ENCODE measurements at regions not wholly inside any gene's neighbourhood (a gene's known extent, or its start where the extent isn't known, plus 50 kb on each side); places are given as distances from the start of the nearest gene placed in this dataset.
A peak's percentile ranks its signal among the peaks of the same experiment; 100 is the strongest.

DNA sequence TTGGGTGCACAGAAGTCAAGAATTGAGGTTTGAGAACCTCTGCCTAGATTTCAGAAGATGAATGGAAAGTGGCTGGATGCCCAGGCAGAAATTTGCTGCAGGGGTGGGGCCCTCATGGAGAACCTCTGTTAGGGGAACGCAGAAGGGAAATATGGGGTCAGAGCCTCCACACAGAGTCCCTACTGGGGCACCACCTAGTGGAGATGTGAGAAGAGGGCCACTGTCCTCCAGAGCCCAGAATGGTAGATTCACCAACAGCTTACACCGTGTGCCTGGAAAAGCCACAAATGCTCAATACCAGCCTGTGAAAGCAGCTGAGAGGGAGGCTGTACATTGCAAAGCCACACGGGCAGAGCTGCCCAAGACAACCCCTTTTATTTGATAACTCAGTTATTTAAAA is 383.5 kb downstream of the TLE4 start:
- Histone ChIP-seq H3K4me1 (ENCODE audit: control insufficient read depth, extremely low read depth, insufficient read depth, low read length) (no peaks in the 10 kb centered on the region), H2AFZ (ENCODE audit: control insufficient read depth, low read length) (no peak overlapping the region), H3K4me2 (ENCODE audit: control insufficient read depth, extremely low read depth, insufficient read depth, low read depth, low read length) (no peak overlapping the region), H3K9ac (ENCODE audit: control insufficient read depth, extremely low read depth, insufficient read depth, low read length) (no peak overlapping the region), H3K4me3 (ENCODE audit: control insufficient read depth in 2 of 3, extremely low read depth in 1 of 3, insufficient read depth in 2 of 3, low read depth in 1 of 3, low read length in 3 of 3) (no peak overlapping the region), H3K9me1 (ENCODE audit: control insufficient read depth, extremely low read depth, insufficient read depth, low read length) (no peaks in the 10 kb centered on the region), H3K36me3 (ENCODE audit: control insufficient read depth in 2 of 2, extremely low read depth in 1 of 2, insufficient read depth in 2 of 2, low read length in 2 of 2) (no peaks in the 10 kb centered on the region), H3K27me3 (ENCODE audit: control insufficient read depth, extremely low read depth, insufficient read depth, low read length) (no peaks in the 10 kb centered on the region), H3K27ac (ENCODE audit: control insufficient read depth, insufficient read depth, low read length) (no peak overlapping the region), H3K9me3 (ENCODE audit: control insufficient read depth, low read depth, low read length) (no peaks in the 10 kb centered on the region), H4K20me1 (ENCODE audit: control insufficient read depth, extremely low read depth, insufficient read depth, low read length) (no peaks in the 10 kb centered on the region), H3K79me2 (ENCODE audit: control insufficient read depth, insufficient read depth, low read length) (no peaks in the 10 kb centered on the region)
- FAIRE-seq: no peak
- TF ChIP-seq EZH2 (IDR thresholded peaks at IDR 0.05; ENCODE audit: low read length): no peak
- TF ChIP-seq, protein P1, sequence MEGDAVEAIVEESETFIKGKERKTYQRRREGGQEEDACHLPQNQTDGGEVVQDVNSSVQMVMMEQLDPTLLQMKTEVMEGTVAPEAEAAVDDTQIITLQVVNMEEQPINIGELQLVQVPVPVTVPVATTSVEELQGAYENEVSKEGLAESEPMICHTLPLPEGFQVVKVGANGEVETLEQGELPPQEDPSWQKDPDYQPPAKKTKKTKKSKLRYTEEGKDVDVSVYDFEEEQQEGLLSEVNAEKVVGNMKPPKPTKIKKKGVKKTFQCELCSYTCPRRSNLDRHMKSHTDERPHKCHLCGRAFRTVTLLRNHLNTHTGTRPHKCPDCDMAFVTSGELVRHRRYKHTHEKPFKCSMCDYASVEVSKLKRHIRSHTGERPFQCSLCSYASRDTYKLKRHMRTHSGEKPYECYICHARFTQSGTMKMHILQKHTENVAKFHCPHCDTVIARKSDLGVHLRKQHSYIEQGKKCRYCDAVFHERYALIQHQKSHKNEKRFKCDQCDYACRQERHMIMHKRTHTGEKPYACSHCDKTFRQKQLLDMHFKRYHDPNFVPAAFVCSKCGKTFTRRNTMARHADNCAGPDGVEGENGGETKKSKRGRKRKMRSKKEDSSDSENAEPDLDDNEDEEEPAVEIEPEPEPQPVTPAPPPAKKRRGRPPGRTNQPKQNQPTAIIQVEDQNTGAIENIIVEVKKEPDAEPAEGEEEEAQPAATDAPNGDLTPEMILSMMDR (optimal IDR thresholded peaks at IDR 0.05 in 1 of 3, IDR thresholded peaks at IDR 0.05 in 1 of 3, conservative IDR thresholded peaks at IDR 0.05 in 1 of 3; ENCODE audit: extremely low read depth in 1 of 3, insufficient read depth in 2 of 3, low read length in 3 of 3): peak in 2 of 3 experiments; percentile 20 to 26
- dilution Hi-C loops (cut with MboI; ENCODE audit: extremely low pct_ligation_motif_present, low sequenced_read_pairs): no loop called here
- DNase-seq (ENCODE audit: low read depth, low spot score): no peak

DNA sequence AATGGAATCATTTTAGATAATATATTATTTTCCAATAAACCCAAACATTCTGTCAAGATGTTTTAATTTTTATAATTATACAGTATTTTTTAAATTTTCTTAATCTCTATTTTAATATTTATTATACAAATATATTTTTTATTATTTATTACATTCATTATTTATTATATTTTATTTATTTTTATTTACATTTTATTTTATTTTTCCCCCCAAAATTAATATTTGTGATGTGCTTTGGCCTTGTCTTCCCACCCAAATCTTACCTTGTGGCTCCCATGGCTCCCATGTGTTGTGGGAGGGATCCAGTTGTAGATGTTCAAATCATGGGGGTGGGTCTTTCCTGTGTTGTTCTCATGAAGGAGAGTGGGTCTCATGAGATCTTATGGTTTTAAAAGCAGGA is 382.1 kb downstream of the TLE4 start:
- H3K36me3 ChIP-seq (ENCODE audit: control insufficient read depth in 2 of 2, extremely low read depth in 1 of 2, insufficient read depth in 2 of 2, low read length in 2 of 2): no peaks in the 10 kb centered on the region
- no peak overlapping the region for H2AFZ ChIP-seq (ENCODE audit: control insufficient read depth, low read length)
- no peak overlapping the region for H3K27ac ChIP-seq (ENCODE audit: control insufficient read depth, insufficient read depth, low read length)
- TF ChIP-seq EZH2 (IDR thresholded peaks at IDR 0.05; ENCODE audit: low read length): no peak
- TF ChIP-seq, protein P1 (optimal IDR thresholded peaks at IDR 0.05 in 1 of 3, IDR thresholded peaks at IDR 0.05 in 1 of 3, conservative IDR thresholded peaks at IDR 0.05 in 1 of 3; ENCODE audit: extremely low read depth in 1 of 3, insufficient read depth in 2 of 3, low read length in 3 of 3): no peak
- dilution Hi-C loops (cut with MboI; ENCODE audit: extremely low pct_ligation_motif_present, low sequenced_read_pairs): no loop called here
- H3K9me1 ChIP-seq (ENCODE audit: control insufficient read depth, extremely low read depth, insufficient read depth, low read length): no peaks in the 10 kb centered on the region
- H3K4me3 ChIP-seq (ENCODE audit: control insufficient read depth in 2 of 3, extremely low read depth in 1 of 3, insufficient read depth in 2 of 3, low read depth in 1 of 3, low read length in 3 of 3): no peak overlapping the region
- no peaks in the 10 kb centered on the region for H4K20me1 ChIP-seq (ENCODE audit: control insufficient read depth, extremely low read depth, insufficient read depth, low read length)
- no peak overlapping the region for H3K4me2 ChIP-seq (ENCODE audit: control insufficient read depth, extremely low read depth, insufficient read depth, low read depth, low read length)
- H3K27me3 ChIP-seq (ENCODE audit: control insufficient read depth, extremely low read depth, insufficient read depth, low read length): no peaks in the 10 kb centered on the region
- DNase-seq (ENCODE audit: low read depth, low spot score): no peak
- H3K79me2 ChIP-seq (ENCODE audit: control insufficient read depth, insufficient read depth, low read length): no peaks in the 10 kb centered on the region
- H3K9me3 ChIP-seq (ENCODE audit: control insufficient read depth, low read depth, low read length): no peaks in the 10 kb centered on the region
- H3K4me1 ChIP-seq (ENCODE audit: control insufficient read depth, extremely low read depth, insufficient read depth, low read length): no peaks in the 10 kb centered on the region
- no peak for FAIRE-seq
- H3K9ac ChIP-seq (ENCODE audit: control insufficient read depth, extremely low read depth, insufficient read depth, low read length): no peak overlapping the region
